Adrenal gland (tissue), 9 donors: ENCODE measurements at regions not wholly inside any gene's neighbourhood (a gene's known extent, or its start where the extent isn't known, plus 50 kb on each side); places are given as distances from the start of the nearest gene placed in this dataset.

Source experiments
- DNase-seq, 7 donors: peaks; one replicate each; pipeline ENCODE4 v3.0.0-alpha.2; 2019 to 2020
- H3K27ac ChIP-seq, 5 donors: fragments of 200-600 bp; sonication (generic) in 4 of 5; 1 replicate in 3 of 5; 2 replicates in 2 of 5; pipeline versions ENCODE4 v1.5.1 to v1.8.0; 2016 to 2020; ENCODE audit warnings: mild to moderate bottlenecking in 1 of 5
- H3K27me3 ChIP-seq: fragments of 200-600 bp; 2 replicates; pipeline ENCODE4 v1.8.0; 2021
- H3K36me3 ChIP-seq, 2 donors: fragments of 200-600 bp; replicated peaks in 1 of 2; 1 replicate in 1 of 2; 2 replicates in 1 of 2; pipeline versions ENCODE4 v1.5.1 to v1.8.0; 2018 to 2022
- H3K4me1 ChIP-seq, 2 donors: fragments of 200-600 bp; replicated peaks in 1 of 2; 1 replicate in 1 of 2; 2 replicates in 1 of 2; pipeline versions ENCODE4 v1.5.1 to v1.8.0; 2018 to 2021
- H3K4me3 ChIP-seq, 4 donors: fragments of 200-600 bp; sonication (generic) in 3 of 4; one replicate each; pipeline ENCODE4 v1.5.1; 2016 to 2018
- H3K9me3 ChIP-seq, 3 donors: fragments of 200-600 bp; sonication (generic) in 1 of 3; replicated peaks in 1 of 3; 1 replicate in 2 of 3; 2 replicates in 1 of 3; pipeline versions ENCODE4 v1.5.1 to v1.8.0; 2016 to 2021
- CTCF ChIP-seq, 6 experiments: fragments of 450-650 bp in 4 of 6; fragments of 200-600 bp in 2 of 6; sonication (generic) in 1 of 6; IDR thresholded peaks; 1 replicate in 5 of 6; 2 replicates in 1 of 6; pipeline versions ENCODE4 v1.5.1 to v1.8.0; 2016 to 2021; ENCODE audit warnings: antibody characterized with exemption in 6 of 6, mild to moderate bottlenecking in 2 of 6, moderate library complexity in 1 of 6
- POLR2A ChIP-seq, 2 donors: fragments of 450-650 bp; IDR thresholded peaks; one replicate each; pipeline ENCODE4 v1.6.1; 2017; ENCODE audit warnings: antibody characterized with exemption in 2 of 2, mild to moderate bottlenecking in 2 of 2, moderate library complexity in 1 of 2
- WGBS, 4 donors: extraction: QIAGEN DNeasy Blood & Tissue Kit in 2 of 4; methylation state at CpG; one replicate each; pipeline versions ENCODE4 v1.1.5 to v1.1.7; 2013 to 2017; 5-methylcytosine and 5-hydroxymethylcytosine counted together
- intact Hi-C, 2 donors: fragments of 100-400 bp; cut with DNase I; formaldehyde crosslinking; loops; one replicate each; pipeline versions ENCODE4 v1.14.1 to v1.15.0; 2022 to 2023
- donor health status: healthy with polysubstance abuse.
- donor health status: Bipolar disorder and iron deficiency.
- donor health status: DM: yes; HTN: yes; CAD: no.
- donor health status: DM: no; HTN: no; CAD: no.
- donor health status: DM: no; HTN: no; CAD: no.

DNA sequence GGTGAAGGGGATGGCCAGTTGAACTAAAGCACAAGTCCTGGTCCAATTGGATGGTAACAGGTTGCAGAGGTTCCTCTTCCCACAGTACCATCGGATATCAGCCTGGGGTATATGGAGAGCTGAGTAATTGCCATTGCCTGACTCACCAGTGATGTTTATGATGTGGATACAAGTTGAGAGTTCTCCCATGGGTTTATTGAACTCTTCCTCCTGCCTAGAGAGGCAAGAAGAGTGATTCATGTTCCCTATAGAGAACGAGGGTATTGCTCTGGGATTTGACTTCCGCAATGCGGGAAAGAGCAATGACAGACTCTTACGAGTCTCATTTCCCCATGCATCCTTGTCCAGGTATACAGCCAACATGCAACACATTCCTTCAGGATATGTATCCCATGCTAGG lies 111.3 kb upstream of the PCDH9 start:
- H3K36me3 ChIP-seq: no peaks in the 10 kb centered on the region
- no peak for TF ChIP-seq POLR2A (IDR thresholded peaks at IDR 0.05)
- TF ChIP-seq CTCF (IDR thresholded peaks at IDR 0.05): no peak
- 70 to 78% (median 77%) methylated on average over 4 to 5 of the region's 5 CpGs for WGBS, 4 donors

DNA sequence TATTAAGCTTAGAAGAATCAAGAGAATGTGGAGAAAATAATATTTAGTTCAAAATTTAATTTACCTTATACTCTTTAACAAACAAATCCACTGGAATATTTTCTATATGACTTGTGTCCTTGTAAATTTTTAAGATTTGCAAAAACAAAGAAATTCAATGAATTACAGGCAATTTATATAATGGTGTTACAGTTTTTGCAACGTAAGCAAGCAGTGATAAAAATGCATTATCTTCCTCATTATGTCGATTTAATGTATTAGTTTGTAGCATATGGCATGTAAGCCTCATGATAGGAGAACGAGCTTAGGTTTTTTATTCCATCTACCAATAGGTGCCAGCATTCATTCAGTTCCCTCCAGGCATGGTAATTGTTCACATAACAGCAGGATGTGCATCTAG lies 100.0 kb upstream of the PCDH9 start:
- H3K27me3 ChIP-seq: no peaks in the 10 kb centered on the region
- H3K27ac ChIP-seq: no peak overlapping the region
- no peak for DNase-seq
- 65 to 81% (median 76%) methylated on average over 3 of the region's 3 CpGs for WGBS, 4 donors
- H3K9me3 ChIP-seq: no peaks in the 10 kb centered on the region
- no peaks in the 10 kb centered on the region for H3K4me1 ChIP-seq
- no peak overlapping the region for H3K4me3 ChIP-seq
- intact Hi-C loops: no loop called here
- H3K36me3 ChIP-seq: no peaks in the 10 kb centered on the region
- TF ChIP-seq POLR2A (IDR thresholded peaks at IDR 0.05) (no peak), CTCF (IDR thresholded peaks at IDR 0.05) (no peak)

More for the DNA sequence above, 111.3 kb upstream of the PCDH9 start:
- H3K4me3 ChIP-seq: no peak overlapping the region
- DNase-seq: no peak
- no peaks in the 10 kb centered on the region for H3K4me1 ChIP-seq
- intact Hi-C loops: no loop called here
- H3K27me3 ChIP-seq: no peaks in the 10 kb centered on the region
- no peaks in the 10 kb centered on the region for H3K9me3 ChIP-seq
- no peak overlapping the region for H3K27ac ChIP-seq

GRCh38 chr13:67328895-67329294 lies 98.8 kb upstream of the PCDH9 start:
- no peak overlapping the region for H3K4me3 ChIP-seq
- no peak for DNase-seq
- no peaks in the 10 kb centered on the region for H3K27me3 ChIP-seq
- H3K4me1 ChIP-seq: no peaks in the 10 kb centered on the region
- intact Hi-C loops: no loop called here
- WGBS, 4 donors: 79 to 81% (median 80%) methylated on average over 3 of the region's 3 CpGs
- H3K27ac ChIP-seq: no peak overlapping the region
- no peaks in the 10 kb centered on the region for H3K9me3 ChIP-seq
- TF ChIP-seq POLR2A (IDR thresholded peaks at IDR 0.05) (no peak), CTCF (IDR thresholded peaks at IDR 0.05) (no peak)
- H3K36me3 ChIP-seq: no peaks in the 10 kb centered on the region

DNA sequence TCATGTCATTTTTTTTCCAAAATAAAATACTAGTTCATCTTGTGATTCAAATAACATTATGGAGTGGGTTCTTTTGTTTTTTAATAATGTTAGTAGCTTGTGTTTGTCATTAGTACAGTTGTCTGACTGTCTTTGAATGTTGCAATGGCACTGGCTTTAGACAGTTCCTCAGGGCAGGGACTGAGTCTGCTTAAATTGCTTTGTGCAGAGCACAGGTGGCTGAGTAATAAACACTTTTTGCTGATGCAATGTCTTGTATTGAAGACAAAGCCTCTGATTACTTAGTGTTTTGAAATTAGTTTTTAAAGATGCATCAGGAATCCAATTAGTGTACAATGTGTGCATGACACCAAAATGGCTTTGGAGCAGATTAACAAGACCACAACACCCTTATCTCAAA lies 88.7 kb upstream of the PCDH9 start:
- no peak overlapping the region for H3K27ac ChIP-seq

More for the DNA sequence above, 88.7 kb upstream of the PCDH9 start:
- Histone ChIP-seq H3K9me3 (no peaks in the 10 kb centered on the region), H3K4me1 (no peaks in the 10 kb centered on the region), H3K4me3 (no peak overlapping the region), H3K27me3 (no peaks in the 10 kb centered on the region), H3K36me3 (no peaks in the 10 kb centered on the region)
- DNase-seq: no peak
- TF ChIP-seq CTCF (IDR thresholded peaks at IDR 0.05) (no peak), POLR2A (IDR thresholded peaks at IDR 0.05) (no peak)
- intact Hi-C loops: no loop called here
